Muscle layer of colon (tissue), 2 donors: ENCODE measurements at regions not wholly inside any gene's neighbourhood (a gene's known extent, or its start where the extent isn't known, plus 50 kb on each side); places are given as distances from the start of the nearest gene placed in this dataset.

ENCODE experiments used
- H3K27ac ChIP-seq: one replicate; pipeline ENCODE4 v1.7.0; 2013; ENCODE audit warnings: low read depth, mild to moderate bottlenecking, low read length, moderate library complexity
- H3K27me3 ChIP-seq, 2 donors: one replicate each; pipeline ENCODE4 v1.7.0; 2013; ENCODE audit warnings: low read length in 2 of 2, mild to moderate bottlenecking in 2 of 2; ENCODE audit not compliant: insufficient read depth in 2 of 2, control insufficient read depth in 1 of 2
- H3K36me3 ChIP-seq: one replicate; pipeline ENCODE4 v1.7.0; 2013; ENCODE audit warnings: mild to moderate bottlenecking, low read length; ENCODE audit not compliant: insufficient read depth
- H3K4me1 ChIP-seq: one replicate; pipeline ENCODE4 v1.7.0; 2013; ENCODE audit warnings: mild to moderate bottlenecking, low read length; ENCODE audit not compliant: insufficient read depth
- H3K4me3 ChIP-seq, 2 donors: one replicate each; pipeline ENCODE4 v1.7.0; 2013; ENCODE audit warnings: low read length in 2 of 2, low read depth in 1 of 2, mild to moderate bottlenecking in 1 of 2, moderate library complexity in 1 of 2
- H3K9ac ChIP-seq: one replicate; pipeline ENCODE4 v1.7.0; 2013; ENCODE audit warnings: low read length
- H3K9me3 ChIP-seq: one replicate; pipeline ENCODE4 v1.7.0; 2013; ENCODE audit warnings: mild to moderate bottlenecking, low read length
- donor health status: abdominal sarcoma.
- donor health status: Adenocarcinoma of cecum.

- no peaks in the 10 kb centered on the region for H3K27me3 ChIP-seq
- H3K9ac ChIP-seq: no peak overlapping the region
- no peak overlapping the region for H3K4me3 ChIP-seq
- H3K9me3 ChIP-seq: no peaks in the 10 kb centered on the region
- no peaks in the 10 kb centered on the region for H3K4me1 ChIP-seq
- no peak overlapping the region for H3K27ac ChIP-seq
- H3K36me3 ChIP-seq: no peaks in the 10 kb centered on the region
Measured at GRCh38 chr2:107645586-107645985, 181.1 kb upstream of the RGPD4 start.

GRCh38 chr2:107648781-107649404 lies 177.8 kb upstream of the RGPD4 start:
- Histone ChIP-seq H3K4me3 (no peak overlapping the region), H3K9ac (no peak overlapping the region)

GRCh38 chr2:107657049-107657448 lies 169.6 kb upstream of the RGPD4 start:
- H3K36me3 ChIP-seq: no peaks in the 10 kb centered on the region
- H3K4me1 ChIP-seq: no peaks in the 10 kb centered on the region
- H3K4me3 ChIP-seq: no peak overlapping the region
- no peak overlapping the region for H3K27ac ChIP-seq
- no peaks in the 10 kb centered on the region for H3K27me3 ChIP-seq
- no peak overlapping the region for H3K9ac ChIP-seq
- no peaks in the 10 kb centered on the region for H3K9me3 ChIP-seq

More at GRCh38 chr2:107648781-107649404, 177.8 kb upstream of the RGPD4 start:
- no peaks in the 10 kb centered on the region for H3K9me3 ChIP-seq
- no peak overlapping the region for H3K27ac ChIP-seq
- no peaks in the 10 kb centered on the region for H3K4me1 ChIP-seq
- no peaks in the 10 kb centered on the region for H3K36me3 ChIP-seq
- H3K27me3 ChIP-seq: no peaks in the 10 kb centered on the region

GRCh38 chr2:107663632-107664031 lies 163.1 kb upstream of the RGPD4 start:
- H3K36me3 ChIP-seq: no peaks in the 10 kb centered on the region
- no peaks in the 10 kb centered on the region for H3K9me3 ChIP-seq
- H3K27ac ChIP-seq: no peak overlapping the region
- H3K9ac ChIP-seq: no peak overlapping the region
- no peak overlapping the region for H3K4me3 ChIP-seq
- no peaks in the 10 kb centered on the region for H3K27me3 ChIP-seq
- no peaks in the 10 kb centered on the region for H3K4me1 ChIP-seq

- no peaks in the 10 kb centered on the region for H3K36me3 ChIP-seq
Measured at GRCh38 chr2:107669335-107669734, 157.4 kb upstream of the RGPD4 start.

GRCh38 chr2:107681936-107682335 lies 144.8 kb upstream of the RGPD4 start:
- Histone ChIP-seq H3K9ac (no peak overlapping the region), H3K27ac (no peak overlapping the region), H3K36me3 (no peaks in the 10 kb centered on the region), H3K4me3 (no peak overlapping the region), H3K27me3 (no peaks in the 10 kb centered on the region), H3K9me3 (no peaks in the 10 kb centered on the region), H3K4me1 (no peaks in the 10 kb centered on the region)

More at GRCh38 chr2:107669335-107669734, 157.4 kb upstream of the RGPD4 start:
- no peaks in the 10 kb centered on the region for H3K27me3 ChIP-seq
- no peaks in the 10 kb centered on the region for H3K4me1 ChIP-seq
- no peak overlapping the region for H3K27ac ChIP-seq
- H3K9ac ChIP-seq: no peak overlapping the region
- no peaks in the 10 kb centered on the region for H3K9me3 ChIP-seq
- no peak overlapping the region for H3K4me3 ChIP-seq

- Histone ChIP-seq H3K27me3 (no peaks in the 10 kb centered on the region), H3K4me3 (no peak overlapping the region), H3K9me3 (no peaks in the 10 kb centered on the region), H3K36me3 (no peaks in the 10 kb centered on the region), H3K4me1 (no peaks in the 10 kb centered on the region), H3K9ac (no peak overlapping the region), H3K27ac (no peak overlapping the region)
Measured at GRCh38 chr2:107684421-107684820, 142.3 kb upstream of the RGPD4 start.

GRCh38 chr2:107685421-107685986 lies 141.2 kb upstream of the RGPD4 start:
- H3K9ac ChIP-seq: no peak overlapping the region
- no peaks in the 10 kb centered on the region for H3K36me3 ChIP-seq
- no peak overlapping the region for H3K27ac ChIP-seq
- no peaks in the 10 kb centered on the region for H3K9me3 ChIP-seq
- no peak overlapping the region for H3K4me3 ChIP-seq
- H3K27me3 ChIP-seq: no peaks in the 10 kb centered on the region
- no peaks in the 10 kb centered on the region for H3K4me1 ChIP-seq

GRCh38 chr2:107687073-107687472 lies 139.6 kb upstream of the RGPD4 start:
- Histone ChIP-seq H3K27ac (no peak overlapping the region), H3K27me3 (no peaks in the 10 kb centered on the region), H3K9me3 (no peaks in the 10 kb centered on the region), H3K36me3 (no peaks in the 10 kb centered on the region), H3K9ac (no peak overlapping the region), H3K4me3 (no peak overlapping the region), H3K4me1 (no peaks in the 10 kb centered on the region)

- no peaks in the 10 kb centered on the region for H3K9me3 ChIP-seq
- H3K4me1 ChIP-seq: no peaks in the 10 kb centered on the region
- H3K27ac ChIP-seq: no peak overlapping the region
- no peaks in the 10 kb centered on the region for H3K27me3 ChIP-seq
- H3K36me3 ChIP-seq: no peaks in the 10 kb centered on the region
- no peak overlapping the region for H3K4me3 ChIP-seq
- H3K9ac ChIP-seq: no peak overlapping the region
Measured at GRCh38 chr2:107688135-107688534, 138.6 kb upstream of the RGPD4 start.

- no peak overlapping the region for H3K4me3 ChIP-seq
- H3K4me1 ChIP-seq: no peaks in the 10 kb centered on the region
- no peaks in the 10 kb centered on the region for H3K27me3 ChIP-seq
- no peak overlapping the region for H3K9ac ChIP-seq
- H3K9me3 ChIP-seq: no peaks in the 10 kb centered on the region
- no peak overlapping the region for H3K27ac ChIP-seq
- no peaks in the 10 kb centered on the region for H3K36me3 ChIP-seq
Measured at GRCh38 chr2:107693604-107694003, 133.1 kb upstream of the RGPD4 start.

GRCh38 chr2:107694667-107695066 lies 132.0 kb upstream of the RGPD4 start:
- Histone ChIP-seq H3K4me1 (no peaks in the 10 kb centered on the region), H3K27ac (no peak overlapping the region), H3K27me3 (no peaks in the 10 kb centered on the region), H3K4me3 (no peak overlapping the region), H3K36me3 (no peaks in the 10 kb centered on the region), H3K9me3 (no peaks in the 10 kb centered on the region), H3K9ac (no peak overlapping the region)
